Prostate gland (tissue), 2 donors: ENCODE measurements at regions not wholly inside any gene's neighbourhood (a gene's known extent, or its start where the extent isn't known, plus 50 kb on each side); places are given as distances from the start of the nearest gene placed in this dataset.
A peak's percentile ranks its signal among the peaks of the same experiment; 100 is the strongest.

Source experiments
- DNase-seq: peaks from one replicate; pipeline ENCODE4 v3.0.0-alpha.2; 2019; ENCODE audit warnings: low spot score
- H3K27ac ChIP-seq, 2 donors: fragments of 200-600 bp; sonication (generic); 2 replicates each; pipeline ENCODE4 v1.5.1; 2017 to 2019
- H3K27me3 ChIP-seq: fragments of 200-600 bp; sonication (generic); replicated peaks from 2 replicates; pipeline ENCODE4 v1.5.1; 2019; ENCODE audit not compliant: insufficient read depth
- H3K36me3 ChIP-seq, 2 donors: fragments of 200-600 bp; sonication (generic); 1 replicate in 1 of 2; 2 replicates in 1 of 2; pipeline versions ENCODE4 v1.5.1 to v1.8.1; 2017 to 2019
- H3K4me1 ChIP-seq: fragments of 200-600 bp; sonication (generic); replicated peaks from 2 replicates; pipeline ENCODE4 v1.5.1; 2019
- H3K4me3 ChIP-seq, 2 donors: fragments of 200-600 bp; sonication (generic); 2 replicates each; pipeline ENCODE4 v1.5.1; 2017 to 2019
- H3K9me3 ChIP-seq: fragments of 200-600 bp; sonication (generic); 2 replicates; pipeline ENCODE4 v1.5.1; 2017
- POLR2A ChIP-seq: fragments of 450-650 bp; IDR thresholded peaks from one replicate; pipeline ENCODE4 v1.6.1; 2016; ENCODE audit warnings: antibody characterized with exemption, mild to moderate bottlenecking
- POLR2AphosphoS5 ChIP-seq: sonication (generic); formaldehyde crosslinking; IDR thresholded peaks from one replicate; pipeline ENCODE4 v1.6.1; 2017; ENCODE audit warnings: antibody characterized with exemption
- WGBS: methylation state at CpG from one replicate; pipeline ENCODE4 v1.1.5; 2018; 5-methylcytosine and 5-hydroxymethylcytosine counted together
- intact Hi-C: fragments of 100-400 bp; cut with DNase I; formaldehyde crosslinking; loops from one replicate; pipeline ENCODE4 v1.14.2; 2022
- TF ChIP-seq, protein P1 (sequence below), 4 experiments: fragments of 200-600 bp in 2 of 4; fragments of 450-650 bp in 2 of 4; sonication (generic) in 2 of 4; IDR thresholded peaks; 1 replicate in 3 of 4; 2 replicates in 1 of 4; pipeline ENCODE4 v1.5.1; 2016 to 2019; ENCODE audit warnings: antibody characterized with exemption in 4 of 4, mild to moderate bottlenecking in 2 of 4, moderate library complexity in 2 of 4

DNA sequence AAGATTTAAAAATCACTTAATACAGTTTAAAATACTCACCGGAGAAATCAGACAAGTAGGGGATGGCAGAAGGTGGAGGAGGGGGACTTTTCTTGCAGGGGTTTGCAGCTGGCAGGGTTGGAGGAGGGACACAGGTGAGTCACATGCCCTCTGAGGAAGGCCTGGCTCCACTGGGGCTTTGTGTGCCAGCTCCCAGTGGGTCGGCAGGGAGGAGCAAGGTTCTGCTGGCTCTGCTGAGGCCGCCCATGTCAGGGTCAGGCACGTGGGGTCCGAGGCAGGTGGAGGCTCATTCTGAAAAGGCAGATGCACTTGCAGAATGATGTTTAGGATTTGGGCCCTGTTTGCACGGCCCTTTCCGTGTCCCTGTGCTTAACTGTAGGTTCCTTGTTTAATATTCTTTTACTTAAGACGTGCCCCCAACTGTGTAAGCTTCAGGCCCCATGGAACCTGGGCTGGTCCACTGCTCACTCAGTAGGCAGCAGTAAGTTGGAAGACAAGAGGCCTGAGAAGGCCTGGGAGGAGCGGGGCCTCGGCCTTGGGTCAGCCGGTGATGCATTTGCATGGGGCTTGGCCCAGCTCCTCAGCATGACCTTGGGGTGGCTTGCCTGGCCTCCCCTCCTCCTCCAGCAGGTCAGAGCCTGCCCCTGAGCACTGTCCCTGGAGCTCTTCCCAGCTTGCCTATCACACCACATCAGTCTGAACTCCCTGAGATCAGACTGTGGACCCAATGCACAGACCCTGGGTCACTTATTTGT is 141.0 kb downstream of the GLI2 start:
- no peaks in the 10 kb centered on the region for H3K27me3 ChIP-seq
- no peaks in the 10 kb centered on the region for H3K36me3 ChIP-seq
- H3K4me3 ChIP-seq: no peak overlapping the region
- intact Hi-C loops: no loop called here
- WGBS: 93% methylated on average over 11 of the region's 11 CpGs
- no peaks in the 10 kb centered on the region for H3K4me1 ChIP-seq
- H3K27ac ChIP-seq: no peak overlapping the region
- DNase-seq: no peak
- TF ChIP-seq POLR2AphosphoS5 (no peak), POLR2A (no peak)
- TF ChIP-seq, protein P1, sequence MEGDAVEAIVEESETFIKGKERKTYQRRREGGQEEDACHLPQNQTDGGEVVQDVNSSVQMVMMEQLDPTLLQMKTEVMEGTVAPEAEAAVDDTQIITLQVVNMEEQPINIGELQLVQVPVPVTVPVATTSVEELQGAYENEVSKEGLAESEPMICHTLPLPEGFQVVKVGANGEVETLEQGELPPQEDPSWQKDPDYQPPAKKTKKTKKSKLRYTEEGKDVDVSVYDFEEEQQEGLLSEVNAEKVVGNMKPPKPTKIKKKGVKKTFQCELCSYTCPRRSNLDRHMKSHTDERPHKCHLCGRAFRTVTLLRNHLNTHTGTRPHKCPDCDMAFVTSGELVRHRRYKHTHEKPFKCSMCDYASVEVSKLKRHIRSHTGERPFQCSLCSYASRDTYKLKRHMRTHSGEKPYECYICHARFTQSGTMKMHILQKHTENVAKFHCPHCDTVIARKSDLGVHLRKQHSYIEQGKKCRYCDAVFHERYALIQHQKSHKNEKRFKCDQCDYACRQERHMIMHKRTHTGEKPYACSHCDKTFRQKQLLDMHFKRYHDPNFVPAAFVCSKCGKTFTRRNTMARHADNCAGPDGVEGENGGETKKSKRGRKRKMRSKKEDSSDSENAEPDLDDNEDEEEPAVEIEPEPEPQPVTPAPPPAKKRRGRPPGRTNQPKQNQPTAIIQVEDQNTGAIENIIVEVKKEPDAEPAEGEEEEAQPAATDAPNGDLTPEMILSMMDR (IDR thresholded peaks at IDR 0.05): no peak
- no peaks in the 10 kb centered on the region for H3K9me3 ChIP-seq

DNA sequence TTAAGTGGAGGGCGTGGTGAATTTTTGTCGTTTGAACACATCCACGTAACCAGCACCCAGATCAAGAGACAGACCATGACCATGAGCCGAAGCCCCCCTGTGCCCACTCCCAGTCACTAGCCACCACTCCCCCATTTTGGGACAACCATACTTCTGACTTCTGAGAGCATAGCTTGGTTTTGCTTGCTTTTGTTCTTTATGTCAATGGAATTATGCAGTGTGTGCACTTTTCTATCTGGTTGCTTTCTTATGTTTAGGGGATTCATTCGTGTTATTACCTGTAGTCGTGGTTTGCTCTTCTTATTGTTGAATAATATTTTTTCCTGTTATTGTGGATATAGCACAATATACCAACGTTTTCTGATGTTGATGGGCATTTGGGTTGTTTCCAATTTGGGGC is 141.7 kb downstream of the GLI2 start:
- Histone ChIP-seq H3K4me1 (no peaks in the 10 kb centered on the region), H3K27ac (no peak overlapping the region), H3K9me3 (no peaks in the 10 kb centered on the region), H3K4me3 (no peak overlapping the region), H3K27me3 (no peaks in the 10 kb centered on the region), H3K36me3 (no peaks in the 10 kb centered on the region)
- DNase-seq: no peak
- TF ChIP-seq POLR2AphosphoS5 (no peak), POLR2A (no peak)
- TF ChIP-seq, protein P1 (IDR thresholded peaks at IDR 0.05): no peak
- 90% methylated on average over 7 of the region's 7 CpGs for WGBS
- intact Hi-C loops: no loop called here

DNA sequence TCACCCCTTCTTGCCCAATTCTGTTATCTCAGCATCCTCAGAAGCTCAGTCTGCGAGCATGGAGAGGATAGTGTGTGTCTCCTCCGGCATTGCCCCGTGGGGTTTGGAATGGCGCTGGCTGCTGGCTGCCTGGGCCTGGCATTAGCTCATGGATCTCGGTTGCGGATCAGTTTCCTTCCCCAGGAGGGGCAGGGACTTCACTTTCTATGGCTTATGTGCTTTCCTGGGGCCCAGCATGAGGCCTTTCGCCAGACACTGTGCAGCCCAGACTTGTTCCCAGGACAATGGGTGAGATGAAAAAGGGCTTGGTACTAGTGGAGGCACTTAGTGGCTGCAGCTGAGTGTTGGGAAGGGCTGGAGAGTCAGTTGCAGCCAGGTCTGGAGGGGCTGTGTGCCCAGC is 143.3 kb downstream of the GLI2 start:
- intact Hi-C loops: no loop called here
- Histone ChIP-seq H3K27me3 (no peaks in the 10 kb centered on the region), H3K27ac (no peak overlapping the region), H3K36me3 (no peaks in the 10 kb centered on the region), H3K4me1 (no peaks in the 10 kb centered on the region), H3K9me3 (no peaks in the 10 kb centered on the region), H3K4me3 (no peak overlapping the region)
- DNase-seq: no peak
- WGBS: 55% methylated on average over 7 of the region's 7 CpGs
- no peak for TF ChIP-seq POLR2A
- no peak for TF ChIP-seq POLR2AphosphoS5
- TF ChIP-seq, protein P1 (IDR thresholded peaks at IDR 0.05): no peak

DNA sequence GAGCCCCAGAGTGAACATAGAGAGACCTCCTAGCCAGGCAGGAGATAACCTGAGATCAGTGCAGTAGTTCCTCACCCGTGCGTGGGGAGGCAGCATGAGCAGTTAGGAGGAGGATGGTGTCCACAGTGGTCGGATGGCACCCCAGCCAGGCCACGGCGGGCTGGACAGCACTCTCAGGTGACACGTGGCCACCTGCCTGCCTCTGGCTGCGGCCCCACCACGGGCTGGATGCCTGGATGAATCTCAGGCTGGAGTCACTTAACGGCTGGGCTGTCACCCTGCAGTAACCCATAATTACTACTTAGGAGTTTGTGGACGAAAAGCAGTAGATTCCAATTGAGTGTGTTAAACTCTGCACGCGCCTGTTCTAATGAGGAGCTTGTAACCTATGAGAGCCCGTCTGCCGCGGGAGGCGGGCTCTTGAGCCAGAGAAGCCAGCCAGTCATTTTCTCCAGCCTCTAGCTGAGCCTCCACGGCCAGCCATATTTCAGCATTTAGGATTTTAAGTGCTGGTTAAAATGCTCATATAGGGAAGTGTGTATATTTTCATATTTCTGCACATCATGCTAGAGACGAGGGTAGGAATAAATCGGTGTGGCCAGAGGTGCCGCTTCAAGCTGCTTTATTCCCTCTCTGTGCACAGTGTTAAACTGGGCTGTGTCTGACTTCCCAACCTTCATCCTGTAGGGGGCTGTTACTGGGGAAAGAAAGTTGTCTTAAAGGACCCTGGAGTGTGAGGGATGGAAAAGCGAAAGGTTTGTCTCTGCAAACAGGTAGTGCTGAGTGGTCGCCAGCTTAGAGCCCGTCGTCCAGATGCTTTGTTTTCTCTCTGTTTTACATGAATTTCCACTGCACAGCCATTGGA is 144.0 kb downstream of the GLI2 start:
- H3K9me3 ChIP-seq: no peaks in the 10 kb centered on the region
- H3K27me3 ChIP-seq: no peaks in the 10 kb centered on the region
- intact Hi-C loops: no loop called here
- no peaks in the 10 kb centered on the region for H3K36me3 ChIP-seq
- TF ChIP-seq POLR2A (no peak), POLR2AphosphoS5 (no peak)
- TF ChIP-seq, protein P1 (IDR thresholded peaks at IDR 0.05): no peak
- DNase-seq: peak; percentile 10
- 42% methylated on average over 24 of the region's 24 CpGs for WGBS
- no peaks in the 10 kb centered on the region for H3K4me1 ChIP-seq
- no peak overlapping the region for H3K4me3 ChIP-seq
- H3K27ac ChIP-seq: no peak overlapping the region
